Endothelial cell of umbilical vein (primary cell): ENCODE measurements at regions not wholly inside any gene's neighbourhood (a gene's known extent, or its start where the extent isn't known, plus 50 kb on each side); places are given as distances from the start of the nearest gene placed in this dataset.

ENCODE experiments used
- BruUV-seq: library from RNA; stranded (reverse); fragments of 400-500 nt; replicated peaks from 2 replicates; lab custom pipeline; 2021; lab: Mats Ljungman, UMichigan
- CTCF ChIA-PET: fragments of 300-600, 350-600 bp; sonication (Branson Sonifier 250); formaldehyde crosslinking; loops from one replicate; lab custom pipeline; 2021; ENCODE audit warnings: antibody characterized with exemption, inconsistent platforms; lab: Charles Lee
- POLR2A ChIA-PET: fragments of 300-600, 350-600 bp; sonication (Branson Sonifier 250); formaldehyde crosslinking; loops from one replicate; lab custom pipeline; 2021; ENCODE audit warnings: antibody characterized with exemption, inconsistent platforms; lab: Charles Lee
- DNase-seq: peaks from one replicate; pipeline ENCODE4 v3.0.0-alpha.2; 2011; ENCODE audit warnings: low read depth, low spot score
- FAIRE-seq: peaks from 2 replicates; lab custom pipeline; 2011; peaks lifted over from hg19 to GRCh38; lab: Jason Lieb, UNC
- H2AFZ ChIP-seq: 2 replicates; pipeline ENCODE4 v1.6.0; 2012; ENCODE audit warnings: low read depth, low read length, control low read depth, inconsistent platforms
- H3K27ac ChIP-seq: 2 replicates; pipeline ENCODE4 v1.5.1; 2011; ENCODE audit warnings: low read depth, mild to moderate bottlenecking, control low read depth, low read length, moderate library complexity; ENCODE audit not compliant: insufficient read depth
- H3K27me3 ChIP-seq, 2 experiments: 2 replicates each; pipeline versions ENCODE4 v1.6.0 to v1.6.1; 2011; ENCODE audit warnings: low read length in 2 of 2, mixed read lengths in 1 of 2; ENCODE audit not compliant: control insufficient read depth in 2 of 2, insufficient read depth in 2 of 2
- H3K36me3 ChIP-seq, 2 experiments: 2 replicates in 1 of 2; 3 replicates in 1 of 2; pipeline ENCODE4 v1.5.1; 2011; ENCODE audit warnings: low read length in 2 of 2, mild to moderate bottlenecking in 1 of 2, moderate library complexity in 1 of 2; ENCODE audit not compliant: control insufficient read depth in 2 of 2, insufficient read depth in 2 of 2; ENCODE audit errors: extremely low read depth in 1 of 2
- H3K4me1 ChIP-seq: 3 replicates; pipeline ENCODE4 v1.5.1; 2011; ENCODE audit warnings: mild to moderate bottlenecking, low read length; ENCODE audit not compliant: control insufficient read depth, insufficient read depth; ENCODE audit errors: extremely low read depth
- H3K4me2 ChIP-seq: 2 replicates; pipeline ENCODE4 v1.6.1; 2011; ENCODE audit warnings: low read length, control low read depth, mixed read lengths; ENCODE audit not compliant: insufficient read depth
- H3K4me3 ChIP-seq, 3 experiments: fragments of 200-600 bp in 1 of 3; sonication (generic), shearing (Covaris generic) in 1 of 3; replicated peaks in 1 of 3; 2 replicates each; pipeline ENCODE4 v1.5.1; 2011 to 2016; ENCODE audit warnings: control low read depth in 3 of 3, low read length in 3 of 3, mild to moderate bottlenecking in 2 of 3, inconsistent platforms in 1 of 3, low read depth in 1 of 3, moderate library complexity in 1 of 3; ENCODE audit not compliant: insufficient read depth in 1 of 3
- H3K79me2 ChIP-seq: 2 replicates; pipeline ENCODE4 v1.6.0; 2012; ENCODE audit warnings: low read length, inconsistent platforms; ENCODE audit not compliant: control insufficient read depth, insufficient read depth
- H3K9ac ChIP-seq: replicated peaks from 2 replicates; pipeline ENCODE3; 2011; ENCODE audit warnings: low read length, control low read depth; ENCODE audit not compliant: insufficient read depth; ENCODE audit errors: extremely low read depth
- H3K9me1 ChIP-seq: replicated peaks from 3 replicates; pipeline ENCODE4 v1.6.0; 2011; ENCODE audit warnings: mild to moderate bottlenecking, low read length; ENCODE audit not compliant: control insufficient read depth, insufficient read depth; ENCODE audit errors: extremely low read depth
- H3K9me3 ChIP-seq: replicated peaks from 2 replicates; pipeline ENCODE4 v1.5.1; 2012; ENCODE audit warnings: low read length, inconsistent platforms; ENCODE audit not compliant: control insufficient read depth, insufficient read depth
- H4K20me1 ChIP-seq: replicated peaks from 2 replicates; pipeline ENCODE3; 2011; ENCODE audit warnings: mild to moderate bottlenecking, low read length; ENCODE audit not compliant: control insufficient read depth, insufficient read depth; ENCODE audit errors: extremely low read depth
- EZH2 ChIP-seq: IDR thresholded peaks from 2 replicates; pipeline ENCODE4 v1.6.1; 2012; ENCODE audit warnings: borderline replicate concordance, low read depth, mild to moderate bottlenecking, moderate library complexity, low read length, inconsistent platforms; ENCODE audit not compliant: severe bottlenecking
- FOS ChIP-seq: IDR thresholded peaks from 2 replicates; pipeline ENCODE4 v1.6.1; 2011; ENCODE audit warnings: mild to moderate bottlenecking, low read length, moderate library complexity, borderline replicate concordance; ENCODE audit not compliant: insufficient read depth
- GATA2 ChIP-seq: IDR thresholded peaks from 2 replicates; pipeline ENCODE4 v1.7.0; 2011; ENCODE audit warnings: low read depth, mild to moderate bottlenecking, moderate library complexity, mixed read lengths, low read length; ENCODE audit not compliant: insufficient read length, insufficient read depth
- JUN ChIP-seq: IDR thresholded peaks from 2 replicates; pipeline ENCODE4 v1.6.1; 2011; ENCODE audit warnings: borderline replicate concordance, low read depth; ENCODE audit not compliant: insufficient read length, insufficient read depth
- MYC ChIP-seq: IDR thresholded peaks from one replicate; pipeline ENCODE4 v1.6.1; 2011; ENCODE audit warnings: mild to moderate bottlenecking, low read depth, low read length
- POLR2A ChIP-seq: IDR thresholded peaks from 2 replicates; pipeline ENCODE4 v1.6.1; 2012; ENCODE audit warnings: low read depth, mild to moderate bottlenecking, control low read depth, low read length
- dilution Hi-C: fragments of 300-500 bp; cut with MboI; formaldehyde crosslinking; loops from one replicate; pipeline ENCODE4 v1.15.0; 2019; ENCODE audit warnings: low sequenced_read_pairs; ENCODE audit not compliant: extremely low pct_ligation_motif_present
- intact Hi-C: fragments of 100-400 bp; cut with micrococcal nuclease; formaldehyde crosslinking; loops from one replicate; pipeline ENCODE4 v1.10.0; 2022
- TF ChIP-seq, protein P1 (sequence below): IDR thresholded peaks from 2 replicates; pipeline ENCODE4 v1.6.1; 2011; ENCODE audit not compliant: insufficient read depth, insufficient read length

DNA sequence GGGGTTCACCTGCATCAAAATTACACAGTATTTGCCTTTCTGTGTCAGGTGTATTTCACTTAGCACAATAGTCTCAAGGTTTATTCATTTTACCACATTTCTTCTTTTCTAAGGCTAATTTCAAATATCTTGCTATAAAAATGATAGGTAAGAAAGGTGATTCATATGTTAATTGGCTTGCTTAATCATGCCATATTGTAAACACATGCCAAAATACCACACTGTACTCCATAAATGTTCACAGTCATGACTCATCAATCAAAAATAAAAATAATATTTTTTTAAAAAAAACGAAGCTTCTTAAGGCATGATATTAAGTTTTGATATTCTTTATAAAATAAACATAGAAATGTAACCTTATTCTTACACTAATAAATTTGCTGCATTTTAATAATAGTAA, 947.1 kb downstream of the GRM8 start:
- H3K27ac ChIP-seq = no peak overlapping the region
- DNase-seq (no peak), FAIRE-seq (no peak)
- no peak overlapping the region for H3K4me2 ChIP-seq
- H4K20me1 ChIP-seq = no peaks in the 10 kb centered on the region
- no peaks in the 10 kb centered on the region for H3K79me2 ChIP-seq
- H3K36me3 ChIP-seq = no peaks in the 10 kb centered on the region
- TF ChIP-seq EZH2 = no peak
- peak; percentile 11 for TF ChIP-seq JUN
- TF ChIP-seq FOS = no peak
- H3K4me3 ChIP-seq = no peak overlapping the region
- H3K4me1 ChIP-seq = no peaks in the 10 kb centered on the region
- no peak overlapping the region for H3K9ac ChIP-seq
- peaks cover 1% of the 10 kb centered on the region for H3K9me3 ChIP-seq
- ChIA-PET CTCF (interaction anchor here (1.2 kb wide), 1 partner anchor 1246 kb away, joined by 3 read pairs; no protein-coding TSS in a partner anchor), POLR2A (no interaction called here)
- no peak overlapping the region for H2AFZ ChIP-seq
- H3K27me3 ChIP-seq = no peaks in the 10 kb centered on the region
- H3K9me1 ChIP-seq = no peaks in the 10 kb centered on the region
- dilution Hi-C loops (no loop called here), intact Hi-C loops (no loop called here)
- BruUV-seq = no TSS peak

DNA sequence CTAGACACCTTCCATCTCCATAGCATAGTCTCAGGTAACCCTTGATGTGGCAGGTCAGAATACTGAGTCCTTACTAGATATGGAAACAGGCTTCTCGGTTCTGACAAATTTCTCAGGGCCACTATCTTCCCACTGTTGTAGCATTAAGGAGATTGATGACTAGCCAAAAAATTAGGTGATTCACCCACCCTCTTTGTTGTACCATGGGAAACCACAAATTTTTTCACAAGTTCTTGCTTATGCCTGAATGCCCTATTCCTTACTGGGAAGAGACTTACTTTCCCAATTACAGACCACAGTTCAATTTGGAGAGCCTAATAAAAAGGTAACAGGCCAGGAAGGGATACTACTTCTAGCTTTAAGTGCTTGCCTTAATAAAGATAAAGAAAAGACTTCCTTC, 948.8 kb downstream of the GRM8 start:
- ChIA-PET CTCF (no interaction called here), POLR2A (no interaction called here)
- no peak overlapping the region for H2AFZ ChIP-seq
- no peaks in the 10 kb centered on the region for H3K36me3 ChIP-seq
- peaks cover 1% of the 10 kb centered on the region for H3K9me3 ChIP-seq
- BruUV-seq = no TSS peak
- intact Hi-C loops (no loop called here), dilution Hi-C loops (no loop called here)
- H3K4me2 ChIP-seq = no peak overlapping the region
- H3K4me1 ChIP-seq = no peaks in the 10 kb centered on the region
- no peak overlapping the region for H3K27ac ChIP-seq
- H3K79me2 ChIP-seq = no peaks in the 10 kb centered on the region
- TF ChIP-seq POLR2A (no peak), EZH2 (no peak), FOS (no peak), MYC (no peak), GATA2 (no peak)
- TF ChIP-seq, protein P1, sequence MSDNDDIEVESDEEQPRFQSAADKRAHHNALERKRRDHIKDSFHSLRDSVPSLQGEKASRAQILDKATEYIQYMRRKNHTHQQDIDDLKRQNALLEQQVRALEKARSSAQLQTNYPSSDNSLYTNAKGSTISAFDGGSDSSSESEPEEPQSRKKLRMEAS = no peak
- H3K4me3 ChIP-seq = no peak overlapping the region
- DNase-seq = no peak
- no peaks in the 10 kb centered on the region for H3K9me1 ChIP-seq
- H3K27me3 ChIP-seq = no peaks in the 10 kb centered on the region
- FAIRE-seq = no peak
- H4K20me1 ChIP-seq = no peaks in the 10 kb centered on the region
- no peak overlapping the region for H3K9ac ChIP-seq
